GM19035 (cell line): ENCODE measurements at regions not wholly inside any gene's neighbourhood (a gene's known extent, or its start where the extent isn't known, plus 50 kb on each side); places are given as distances from the start of the nearest gene placed in this dataset.

Source experiments
- ATAC-seq: cut with Tn5 transposase; IDR thresholded peaks from one replicate; pipeline ENCODE4 v1.9.1; 2021; ENCODE audit not compliant: unreplicated experiment

GRCh38 chr1:58380345-58380744, 166.2 kb downstream of the OMA1 start:
- ATAC-seq, result no peak

- ATAC-seq, result no peak
Measured at GRCh38 chr1:58367217-58367616, 179.3 kb downstream of the OMA1 start.

- ATAC-seq, result no peak
Measured at GRCh38 chr1:58365328-58365727, 181.2 kb downstream of the OMA1 start.

GRCh38 chr1:58363585-58363984, 182.9 kb downstream of the OMA1 start:
- ATAC-seq, result no peak

- ATAC-seq, result no peak
Measured at GRCh38 chr1:58361134-58361533, 185.4 kb downstream of the OMA1 start.

GRCh38 chr1:58358346-58358745, 188.2 kb downstream of the OMA1 start:
- ATAC-seq, result no peak

- ATAC-seq, result no peak
Measured at GRCh38 chr1:58356402-58356801, 190.1 kb downstream of the OMA1 start.

GRCh38 chr1:58353168-58353567, 193.4 kb downstream of the OMA1 start:
- no peak for ATAC-seq

- ATAC-seq, result no peak
Measured at GRCh38 chr1:58352476-58353092, 193.9 kb downstream of the OMA1 start.

- no peak for ATAC-seq
Measured at GRCh38 chr1:58346036-58346355, 200.5 kb downstream of the OMA1 start.

- ATAC-seq, result no peak
Measured at GRCh38 chr1:58345215-58346035, 201.1 kb downstream of the OMA1 start.

GRCh38 chr1:58340185-58340584, 206.3 kb downstream of the OMA1 start:
- ATAC-seq, result no peak

GRCh38 chr1:58338081-58338480, 208.4 kb downstream of the OMA1 start:
- ATAC-seq, result no peak

- no peak for ATAC-seq
Measured at GRCh38 chr1:58333511-58333910, 213.0 kb downstream of the OMA1 start.

GRCh38 chr1:58331156-58331555, 215.4 kb downstream of the OMA1 start:
- no peak for ATAC-seq

GRCh38 chr1:58325866-58326265, 220.7 kb downstream of the OMA1 start:
- ATAC-seq, result no peak

- no peak for ATAC-seq
Measured at GRCh38 chr1:58324558-58324957, 222.0 kb downstream of the OMA1 start.

GRCh38 chr1:58318157-58319005, 228.1 kb downstream of the OMA1 start:
- ATAC-seq, result no peak

- no peak for ATAC-seq
Measured at GRCh38 chr1:58317694-58318093, 228.8 kb downstream of the OMA1 start.

GRCh38 chr1:58317086-58317485, 229.4 kb downstream of the OMA1 start:
- no peak for ATAC-seq

- ATAC-seq, result no peak
Measured at GRCh38 chr1:58316141-58316540, 230.4 kb downstream of the OMA1 start.
